WERI-Rb-1 (cell line): ENCODE measurements at regions not wholly inside any gene's neighbourhood (a gene's known extent, or its start where the extent isn't known, plus 50 kb on each side); places are given as distances from the start of the nearest gene placed in this dataset.

Source experiments
- DNase-seq: peaks from one replicate; pipeline ENCODE4 v3.0.0-alpha.2; 2020
- H3K27ac ChIP-seq: fragments of 250-450 bp; sonication (Bioruptor Pico); 2 replicates; pipeline ENCODE4 v1.5.1; 2020; ENCODE audit warnings: mild to moderate bottlenecking, moderate library complexity
- H3K27me3 ChIP-seq: fragments of 250-450 bp; sonication (Bioruptor Pico); 2 replicates; pipeline ENCODE4 v1.5.1; 2021; ENCODE audit warnings: mild to moderate bottlenecking, low read depth, moderate library complexity; ENCODE audit not compliant: insufficient read depth, severe bottlenecking
- H3K36me3 ChIP-seq: fragments of 250-450 bp; sonication (Bioruptor Pico); 2 replicates; pipeline ENCODE4 v1.5.1; 2020; ENCODE audit warnings: mild to moderate bottlenecking, moderate library complexity
- H3K4me3 ChIP-seq: 2 replicates; pipeline ENCODE4 v1.5.1; 2011; ENCODE audit warnings: low read depth, mild to moderate bottlenecking, control low read depth, low read length
- H3K9me3 ChIP-seq: fragments of 250-450 bp; sonication (Bioruptor Pico); 2 replicates; pipeline ENCODE4 v1.5.1; 2021; ENCODE audit warnings: mild to moderate bottlenecking, moderate library complexity; ENCODE audit not compliant: severe bottlenecking
- CTCF ChIP-seq: IDR thresholded peaks from 2 replicates; pipeline ENCODE4 v1.5.1; 2011; ENCODE audit warnings: low read depth, mild to moderate bottlenecking, control low read depth, inconsistent platforms, low read length

GRCh38 chr17:77613627-77614026 is 344.9 kb upstream of the TNRC6C start:
- H3K9me3 ChIP-seq, result peaks cover 2% of the 10 kb centered on the region
- H3K27ac ChIP-seq, result no peak overlapping the region
- no peaks in the 10 kb centered on the region for H3K27me3 ChIP-seq
- H3K36me3 ChIP-seq, result no peaks in the 10 kb centered on the region
- H3K4me3 ChIP-seq, result no peak overlapping the region
- no peak for DNase-seq
- no peak for TF ChIP-seq CTCF

GRCh38 chr17:77615703-77616253 is 342.7 kb upstream of the TNRC6C start:
- no peak overlapping the region for H3K27ac ChIP-seq
- TF ChIP-seq CTCF, result no peak
- H3K4me3 ChIP-seq, result no peak overlapping the region
- no peaks in the 10 kb centered on the region for H3K36me3 ChIP-seq
- DNase-seq, result no peak
- no peaks in the 10 kb centered on the region for H3K27me3 ChIP-seq
- peaks cover 6% of the 10 kb centered on the region for H3K9me3 ChIP-seq

- H3K27me3 ChIP-seq, result no peaks in the 10 kb centered on the region
- H3K27ac ChIP-seq, result no peak overlapping the region
- H3K4me3 ChIP-seq, result no peak overlapping the region
- no peaks in the 10 kb centered on the region for H3K36me3 ChIP-seq
- peaks cover 7% of the 10 kb centered on the region for H3K9me3 ChIP-seq
- TF ChIP-seq CTCF, result no peak
- DNase-seq, result no peak
Measured at GRCh38 chr17:77616254-77616731, 342.2 kb upstream of the TNRC6C start.

GRCh38 chr17:77617516-77617915 is 341.0 kb upstream of the TNRC6C start:
- no peak overlapping the region for H3K27ac ChIP-seq
- DNase-seq, result no peak
- H3K4me3 ChIP-seq, result no peak overlapping the region
- H3K36me3 ChIP-seq, result no peaks in the 10 kb centered on the region
- TF ChIP-seq CTCF, result no peak
- H3K27me3 ChIP-seq, result no peaks in the 10 kb centered on the region
- peaks cover 7% of the 10 kb centered on the region for H3K9me3 ChIP-seq

GRCh38 chr17:77618173-77618572 is 340.3 kb upstream of the TNRC6C start:
- no peak overlapping the region for H3K27ac ChIP-seq
- TF ChIP-seq CTCF, result no peak
- H3K27me3 ChIP-seq, result no peaks in the 10 kb centered on the region
- no peak for DNase-seq
- H3K4me3 ChIP-seq, result no peak overlapping the region
- H3K36me3 ChIP-seq, result no peaks in the 10 kb centered on the region
- peaks cover 7% of the 10 kb centered on the region for H3K9me3 ChIP-seq

GRCh38 chr17:77618731-77619130 is 339.8 kb upstream of the TNRC6C start:
- Histone ChIP-seq H3K36me3 (no peaks in the 10 kb centered on the region), H3K27me3 (no peaks in the 10 kb centered on the region), H3K9me3 (peaks cover 7% of the 10 kb centered on the region), H3K4me3 (no peak overlapping the region), H3K27ac (no peak overlapping the region)
- DNase-seq, result no peak
- no peak for TF ChIP-seq CTCF
